Stimulated activated CD4-positive, alpha-beta T cell treated with anti-CD3 and anti-CD28 coated beads, Interleukin-2, amount 100 ng/mL, for 4 hours (primary cell): ENCODE measurements at regions not wholly inside any gene's neighbourhood (a gene's known extent, or its start where the extent isn't known, plus 50 kb on each side); places are given as distances from the start of the nearest gene placed in this dataset.

Experiments used
- DNase-seq: peaks from one replicate; pipeline ENCODE4 v3.0.0-alpha.2; 2020; ENCODE audit warnings: low read depth

DNA sequence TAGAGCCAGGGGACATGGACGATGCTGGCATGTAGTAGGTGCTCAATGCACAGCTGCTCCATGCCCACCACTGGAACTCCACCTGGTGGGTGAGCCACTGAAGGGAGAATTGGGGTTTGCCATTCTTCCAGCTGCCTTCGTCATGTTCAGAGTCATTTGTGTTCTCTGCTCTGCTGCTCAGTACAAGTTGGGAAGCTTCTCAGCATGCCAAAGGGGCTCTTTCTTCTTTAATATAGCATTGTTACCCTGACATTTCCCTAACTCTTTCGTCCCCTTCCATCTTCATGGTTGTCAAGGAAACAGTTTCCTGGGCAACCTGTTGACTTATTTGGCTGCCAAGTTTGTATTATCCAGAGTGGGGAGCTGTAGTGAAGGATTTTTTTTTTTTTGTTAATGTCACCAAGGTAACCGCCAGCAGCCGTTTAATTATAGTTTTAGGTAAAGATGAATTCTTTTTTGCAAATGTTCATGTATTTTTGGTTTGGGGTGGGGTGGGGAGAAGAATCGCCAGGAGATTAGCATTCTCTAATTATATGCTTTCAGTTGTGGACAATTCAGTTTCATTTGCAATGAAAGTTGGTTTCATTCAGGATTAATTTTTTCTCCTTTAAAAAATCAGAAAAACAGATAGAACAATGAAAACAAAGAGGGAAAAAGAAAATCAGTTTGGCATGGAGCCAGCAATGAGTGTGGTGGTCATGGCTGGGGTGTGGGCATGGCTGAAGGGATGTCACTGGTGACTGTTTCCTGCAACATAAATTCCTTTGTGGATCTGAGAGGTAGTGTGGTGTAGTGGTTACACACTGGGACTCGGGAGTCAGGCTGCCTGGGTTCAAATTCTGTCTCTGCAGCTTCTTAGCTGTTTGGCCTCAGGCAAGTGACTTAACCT is 73.0 kb upstream of the KCNG1 start:
- no peak for DNase-seq

DNA sequence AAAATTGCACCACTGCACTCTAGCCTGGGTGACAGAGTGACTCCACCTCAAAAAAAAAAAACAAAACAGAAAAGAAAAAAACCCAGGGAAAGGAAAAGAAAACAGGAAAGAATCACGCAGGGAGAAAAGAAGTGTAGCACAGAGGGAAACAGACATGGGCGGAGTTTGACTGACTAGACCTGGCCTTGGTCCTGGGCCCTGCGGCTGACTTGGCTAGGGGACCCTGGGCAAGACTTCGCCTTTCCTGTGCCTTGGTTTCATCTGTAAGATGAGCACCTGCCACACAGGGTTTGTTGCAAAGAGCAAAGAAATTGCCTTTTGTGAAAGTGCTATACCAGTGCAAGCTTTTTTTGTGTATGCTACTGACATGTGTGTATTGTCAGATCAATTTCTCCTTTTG is 71.3 kb upstream of the KCNG1 start:
- DNase-seq: no peak

DNA sequence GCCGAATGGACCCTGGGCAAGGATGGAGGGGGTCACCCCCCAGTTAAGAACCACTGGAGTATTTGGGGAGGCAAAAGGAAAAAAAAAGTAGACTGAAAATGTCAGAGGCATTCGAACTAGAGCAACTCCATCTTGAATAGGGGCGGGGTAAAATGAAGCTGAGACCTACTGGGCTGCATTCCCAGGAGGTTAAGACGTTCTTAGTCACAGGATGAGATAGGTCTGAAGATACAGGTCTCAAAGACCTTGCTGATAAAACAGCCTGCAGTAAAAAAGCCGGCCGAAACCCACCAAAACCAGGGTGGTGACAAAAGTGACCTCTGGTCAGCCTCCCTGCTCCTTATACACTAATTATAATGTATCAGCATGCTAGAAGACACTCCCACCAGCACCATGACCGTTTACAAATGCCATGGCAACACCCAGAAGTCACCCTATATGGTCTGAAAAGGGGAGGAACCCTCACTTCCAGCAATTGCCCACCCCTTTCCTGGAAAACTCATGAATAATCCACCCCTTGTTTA is 70.4 kb upstream of the KCNG1 start:
- DNase-seq: no peak

DNA sequence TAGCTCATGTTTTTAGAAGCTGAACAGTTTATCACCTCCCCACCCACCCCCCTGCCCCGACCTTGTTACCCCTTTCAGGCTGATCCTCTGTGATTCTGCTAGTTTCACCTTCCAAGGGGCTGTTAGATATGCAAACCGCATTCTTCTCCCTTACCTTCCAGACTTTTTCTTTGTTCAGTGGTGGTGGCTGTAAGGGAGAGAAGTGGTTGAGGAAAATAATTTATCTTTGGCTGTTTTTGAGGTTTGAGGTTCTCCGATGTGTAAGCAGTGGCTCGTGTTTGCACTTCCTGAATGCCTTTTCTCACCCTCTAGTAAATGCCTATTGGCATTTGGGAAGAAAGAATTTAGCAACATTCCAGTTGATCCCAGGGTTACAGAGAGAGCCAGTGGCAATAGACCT is 69.4 kb upstream of the KCNG1 start:
- no peak for DNase-seq

DNA sequence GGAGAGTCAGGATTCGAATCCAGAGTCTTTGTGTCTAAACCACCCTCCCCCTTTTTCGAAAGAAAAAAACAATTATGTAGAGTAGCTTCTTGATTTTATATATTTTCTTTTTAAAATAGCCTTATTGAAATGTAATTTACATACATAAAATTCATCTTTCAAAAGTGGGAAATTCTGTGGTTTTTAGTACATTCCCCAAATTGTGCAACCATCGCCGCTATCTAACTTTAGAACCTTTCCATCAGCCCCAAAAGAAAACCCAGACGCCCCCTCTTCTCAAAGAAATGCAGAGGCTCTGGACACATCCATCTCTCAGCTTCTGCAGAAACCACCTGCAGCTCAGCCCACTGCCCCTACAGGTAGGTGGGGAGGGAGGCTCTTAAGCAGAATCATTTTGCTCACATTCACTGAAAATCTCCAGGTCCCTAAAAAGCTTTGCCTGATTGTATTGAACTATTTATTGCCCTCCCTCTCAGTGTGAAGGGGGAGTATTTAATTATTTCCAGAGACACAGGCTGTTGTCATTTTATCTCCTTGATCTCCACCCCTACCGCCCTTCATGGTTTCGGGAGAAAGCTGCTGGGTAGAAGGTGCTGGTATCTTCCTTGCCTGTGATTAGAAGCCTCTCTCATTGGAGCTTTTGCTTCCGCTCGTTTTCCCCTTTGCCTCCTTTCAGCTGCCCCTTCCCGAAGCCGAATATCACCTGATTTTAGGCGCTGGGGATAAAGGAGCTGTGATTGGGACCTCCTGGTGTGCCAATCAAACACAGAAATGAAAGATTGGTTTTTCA is 68.7 kb upstream of the KCNG1 start:
- DNase-seq: no peak

DNA sequence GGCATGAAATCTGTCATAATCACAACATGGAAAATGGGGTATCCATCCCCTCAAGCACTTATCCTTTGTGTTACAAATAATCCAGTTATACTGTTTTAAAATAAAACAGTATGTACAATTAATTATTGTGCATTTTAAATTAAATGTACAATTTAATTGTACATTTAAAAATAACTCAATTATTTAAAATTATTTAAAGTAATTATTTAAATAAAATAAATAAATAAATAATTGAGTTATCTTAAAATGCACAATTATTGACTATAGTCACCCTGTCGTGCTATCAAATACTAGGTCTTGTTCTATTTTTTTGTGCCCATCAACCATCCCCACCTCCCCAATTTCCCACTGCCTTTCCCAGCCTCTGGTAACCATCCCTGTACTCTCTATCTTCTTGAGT is 66.9 kb upstream of the KCNG1 start:
- DNase-seq: no peak

DNA sequence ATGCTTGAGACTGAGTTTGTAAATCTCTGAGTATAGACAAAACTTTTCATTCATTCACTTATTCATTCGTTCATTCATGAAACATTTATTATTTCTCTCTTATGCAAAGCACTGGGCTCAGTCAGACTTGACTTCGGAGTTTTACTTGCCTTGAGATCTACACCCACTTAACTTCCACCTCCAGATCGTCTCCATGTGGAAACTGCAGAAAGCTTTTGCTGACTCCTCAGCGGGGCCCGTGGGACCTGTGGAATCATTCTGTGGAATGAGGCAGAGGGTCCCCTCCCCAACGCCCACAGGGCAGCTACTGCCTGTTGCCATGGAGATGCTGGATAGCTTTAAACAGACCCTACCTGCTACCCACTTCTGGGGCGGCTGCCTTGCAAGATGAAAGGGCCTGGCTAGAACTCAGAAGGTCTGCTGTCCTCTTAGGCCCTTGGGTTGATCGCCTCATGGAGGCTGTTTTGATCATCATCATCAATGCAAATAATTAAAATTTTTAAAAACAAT is 66.4 kb upstream of the KCNG1 start:
- no peak for DNase-seq

DNA sequence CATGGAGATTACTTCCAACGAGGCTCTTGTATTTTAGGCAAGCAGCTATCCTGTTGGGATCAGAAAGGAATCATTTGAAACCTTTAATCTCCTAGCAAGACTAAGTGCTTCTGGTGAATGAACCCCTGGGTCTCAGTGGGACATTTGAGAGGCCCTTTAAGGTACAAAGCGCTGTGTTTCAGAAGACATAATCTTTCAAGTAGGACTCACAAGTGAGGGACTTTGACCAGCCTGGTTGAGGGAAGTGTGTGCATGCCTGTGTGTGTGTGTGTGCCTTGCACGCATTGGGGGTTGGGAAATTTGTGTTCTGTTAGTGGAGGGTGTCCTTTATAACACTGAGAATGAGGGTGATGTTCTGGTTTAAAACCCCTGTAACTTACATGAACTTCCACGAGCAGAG is 64.4 kb upstream of the KCNG1 start:
- no peak for DNase-seq

DNA sequence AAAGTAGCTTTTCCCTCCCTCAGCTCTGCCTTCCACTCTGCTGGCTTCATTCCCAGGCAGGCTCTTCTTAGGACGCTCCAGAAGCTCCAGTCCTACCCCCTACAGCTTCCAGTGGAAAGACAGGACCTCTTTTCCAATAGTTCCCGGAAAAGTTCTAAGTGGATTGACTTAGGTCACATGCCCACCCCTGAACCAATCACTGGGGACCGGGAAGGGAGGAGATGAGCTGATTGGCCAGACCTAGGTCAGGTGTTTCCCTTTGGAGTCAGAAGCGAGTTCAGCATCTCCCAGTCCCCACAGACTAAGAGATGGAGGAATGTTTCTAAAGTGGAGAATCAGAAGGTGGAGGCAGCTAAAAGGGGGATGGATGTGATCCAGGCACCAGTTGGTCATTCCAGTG is 62.9 kb upstream of the KCNG1 start:
- DNase-seq: no peak

DNA sequence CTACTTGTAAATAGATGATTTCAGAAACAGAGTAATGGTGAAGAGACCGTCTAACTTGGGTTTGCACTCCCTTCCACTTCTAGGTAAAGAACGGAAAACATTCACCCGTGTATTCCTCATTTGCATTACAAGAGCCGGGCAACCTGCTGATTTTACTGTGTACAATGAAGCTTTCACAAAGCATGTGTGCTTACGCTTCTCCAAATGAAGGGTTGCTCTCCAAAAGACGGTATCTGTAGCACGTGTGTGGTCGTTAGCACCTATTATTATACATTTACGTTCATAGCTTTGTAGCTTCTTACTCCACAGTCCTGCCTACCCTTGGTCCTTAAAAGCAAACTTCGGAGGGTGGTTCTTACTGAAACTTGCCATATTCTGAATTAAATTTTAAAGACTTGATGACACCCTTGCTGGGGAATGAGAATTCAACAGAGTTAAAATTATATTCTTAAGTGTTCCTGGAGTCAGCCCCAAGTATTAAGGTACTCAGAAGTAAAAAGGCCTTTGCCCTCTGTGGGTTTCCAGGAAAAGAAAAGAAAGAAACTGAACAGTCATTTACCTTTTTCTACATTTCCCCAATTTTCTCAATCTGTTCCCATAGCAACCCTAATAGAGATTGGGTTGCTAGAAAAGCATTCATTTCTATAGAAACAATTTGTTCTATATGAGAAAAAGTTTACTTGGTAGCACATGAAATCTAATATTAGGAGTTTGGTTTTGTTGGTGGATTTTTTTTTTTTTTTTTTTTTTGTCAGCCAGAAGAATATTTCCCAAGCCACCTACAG is 61.9 kb upstream of the KCNG1 start:
- no peak for DNase-seq

DNA sequence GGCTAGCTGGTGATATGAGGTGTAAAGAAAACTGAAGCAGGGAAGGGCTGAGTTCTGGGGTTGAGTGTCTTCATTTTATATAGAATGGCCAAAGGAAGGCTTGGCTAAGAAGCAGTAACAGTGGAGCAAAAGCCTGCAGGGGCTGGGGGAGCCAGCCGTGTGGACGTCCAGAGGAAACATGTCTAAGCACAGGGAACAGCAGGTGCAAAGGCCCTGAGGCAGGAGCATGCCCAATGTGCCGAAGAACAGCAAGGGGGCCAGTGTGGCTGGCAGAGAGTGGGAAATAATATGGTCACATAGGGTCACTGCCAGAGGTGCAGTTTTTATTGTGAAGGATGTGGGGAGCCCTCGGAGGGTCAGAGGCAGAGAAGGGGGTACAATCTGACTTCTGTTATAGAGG is 60.5 kb upstream of the KCNG1 start:
- no peak for DNase-seq

DNA sequence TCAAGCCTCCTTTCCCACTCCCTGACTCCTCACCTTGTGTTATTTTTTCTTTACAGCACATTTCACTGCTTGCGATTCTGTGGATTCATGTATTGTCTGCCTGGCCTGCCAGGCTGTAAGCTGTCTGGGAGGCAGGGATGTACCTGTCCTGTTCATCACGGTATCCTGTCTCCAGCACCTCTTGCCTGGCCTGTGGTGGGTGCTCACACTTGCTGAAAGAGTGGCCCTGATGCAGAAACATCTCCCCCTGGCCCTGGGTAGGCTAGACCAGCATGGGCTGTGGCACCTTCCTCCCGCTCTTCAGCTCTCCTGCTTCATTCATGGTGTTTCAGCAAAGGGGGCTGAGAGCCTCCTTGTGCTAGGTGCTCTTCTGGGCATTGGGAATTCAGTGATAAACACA is 60.1 kb upstream of the KCNG1 start:
- no peak for DNase-seq

DNA sequence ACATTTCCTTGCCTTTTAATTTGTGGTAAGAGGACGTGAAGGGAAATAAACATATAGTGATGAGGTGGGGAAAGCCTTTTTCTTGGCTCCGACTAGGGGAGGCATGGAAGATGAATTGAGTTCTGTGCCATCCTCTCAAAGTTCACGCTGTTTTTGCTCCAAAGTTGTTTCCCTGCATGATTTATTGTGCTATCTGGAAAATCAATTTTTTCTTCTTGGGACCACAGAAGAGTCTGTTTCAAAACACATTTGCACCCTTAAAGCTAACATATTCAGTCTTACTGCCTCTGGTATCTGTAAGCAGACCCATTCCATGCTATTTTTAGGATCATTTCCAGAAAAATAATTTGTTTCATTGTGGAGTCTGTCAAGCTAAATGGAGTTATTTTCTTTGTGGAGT is 57.6 kb upstream of the KCNG1 start:
- DNase-seq: no peak

DNA sequence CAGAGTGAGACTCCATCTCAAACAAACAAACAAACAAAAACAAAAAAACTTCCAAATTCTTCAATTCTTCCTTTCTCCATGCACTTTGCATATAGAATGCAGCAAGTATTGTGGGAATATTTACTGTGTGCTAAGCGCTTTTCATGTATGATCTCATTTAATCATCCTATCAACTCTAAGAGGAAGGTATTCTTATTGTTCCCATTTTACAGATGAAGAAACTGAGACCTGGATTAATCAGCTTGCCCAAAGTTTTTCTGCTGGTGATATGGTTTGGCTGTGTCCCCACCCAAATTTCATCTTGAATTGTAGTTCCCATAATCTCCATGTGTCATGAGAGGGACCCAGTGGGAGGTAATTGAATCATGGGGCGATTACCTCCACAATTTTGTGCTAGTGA is 56.6 kb upstream of the KCNG1 start:
- DNase-seq: no peak

DNA sequence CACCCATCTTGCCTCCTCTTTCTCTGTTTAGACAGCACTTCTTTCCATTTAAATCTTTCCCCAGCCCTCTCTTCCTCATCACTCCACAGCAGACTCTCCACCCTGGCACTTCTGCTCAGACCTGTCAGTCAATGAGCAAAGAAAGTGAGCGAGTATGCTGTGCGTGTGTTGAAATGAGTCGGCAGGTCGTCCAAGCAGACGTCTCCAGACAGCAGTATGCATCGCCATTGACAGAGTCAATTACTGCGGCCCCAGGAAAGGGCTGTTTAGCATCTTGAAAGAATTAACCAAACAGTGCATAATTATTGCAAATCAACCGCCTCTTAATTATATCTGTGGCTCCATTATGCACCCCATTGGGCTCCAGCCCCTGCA is 54.8 kb upstream of the KCNG1 start:
- DNase-seq: no peak

DNA sequence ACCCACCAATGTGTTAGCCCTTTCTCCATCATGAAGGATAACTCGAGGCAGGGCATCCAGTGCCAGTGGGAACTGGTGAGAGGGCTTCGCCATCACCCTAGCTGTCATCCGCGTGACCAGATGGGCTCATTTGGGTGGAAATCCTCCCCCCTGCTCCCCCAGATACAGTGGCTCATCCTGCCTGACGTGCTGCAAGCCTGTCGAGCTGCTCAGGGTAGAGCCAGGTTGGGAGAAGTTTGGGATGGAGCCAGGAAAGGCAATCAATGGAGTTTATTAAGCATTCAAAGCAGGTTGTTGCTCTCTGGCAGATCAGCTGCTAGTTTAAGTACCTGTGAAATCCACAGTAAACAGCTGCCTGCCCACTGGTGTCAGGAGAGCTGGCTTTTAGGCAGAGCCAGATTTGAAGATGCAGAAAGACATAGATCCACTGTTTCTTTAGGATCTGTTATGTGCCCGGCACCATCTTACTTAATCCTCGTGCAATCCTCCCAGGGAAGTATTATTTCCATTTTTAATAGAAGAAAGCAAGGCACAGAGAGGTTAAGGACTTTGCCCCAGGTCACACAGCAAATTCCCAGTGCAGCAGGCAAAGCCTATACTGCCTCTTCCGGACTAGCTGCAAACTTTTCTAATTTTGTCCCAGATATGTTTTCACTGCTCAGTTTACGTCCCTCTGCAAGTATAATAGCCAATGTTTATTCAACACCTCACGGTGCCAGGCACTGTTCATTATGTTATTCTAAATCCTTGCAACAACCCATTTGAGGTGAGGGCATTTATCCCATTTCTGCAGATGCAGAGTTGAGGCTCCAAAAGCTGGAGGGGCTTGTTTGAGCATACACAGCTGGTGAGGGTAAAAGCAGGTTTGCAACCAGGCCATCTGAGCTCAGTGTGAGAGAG is 54.1 kb upstream of the KCNG1 start:
- no peak for DNase-seq

DNA sequence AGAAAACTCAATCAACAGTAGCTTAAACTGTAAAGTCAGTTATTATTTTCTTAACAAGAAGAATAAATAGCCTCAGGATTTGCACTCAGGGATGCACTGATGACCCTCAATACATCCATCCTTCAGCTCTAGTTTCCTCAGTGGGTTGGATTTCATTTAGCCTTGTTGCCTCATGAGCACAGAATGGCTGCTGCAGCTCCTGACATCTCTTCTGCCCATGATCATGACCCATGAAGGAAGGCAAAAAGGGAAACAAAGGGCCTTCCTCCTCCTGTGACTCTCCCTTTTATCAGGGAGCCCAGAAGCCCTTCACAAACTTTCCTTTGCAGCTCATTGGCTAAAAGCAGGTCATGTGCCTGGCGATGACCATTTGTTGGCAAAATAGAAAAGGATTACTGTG is 51.2 kb upstream of the KCNG1 start:
- no peak for DNase-seq
